Neural progenitor cell (in vitro differentiated cells): ENCODE measurements at regions not wholly inside any gene's neighbourhood (a gene's known extent, or its start where the extent isn't known, plus 50 kb on each side); places are given as distances from the start of the nearest gene placed in this dataset.

Experiments used
- DNase-seq: peaks from one replicate; pipeline ENCODE4 v3.0.0-alpha.2; 2016; ENCODE audit warnings: low spot score
- H2AFZ ChIP-seq: fragments of 200-600 bp; sonication (generic); replicated peaks from 2 replicates; pipeline ENCODE4 v1.6.1; 2016; ENCODE audit warnings: antibody characterized with exemption
- H3F3A ChIP-seq: fragments of 200-600 bp; sonication (generic); 2 replicates; pipeline ENCODE4 v1.6.1; 2016; ENCODE audit warnings: antibody characterized with exemption, low read depth
- H3K27ac ChIP-seq: fragments of 200-600 bp; sonication (generic); 2 replicates; pipeline ENCODE4 v1.5.1; 2016; ENCODE audit warnings: mild to moderate bottlenecking
- H3K27me3 ChIP-seq: fragments of 200-600 bp; sonication (generic); 2 replicates; pipeline ENCODE4 v1.6.1; 2016; ENCODE audit warnings: mild to moderate bottlenecking, moderate library complexity
- H3K36me3 ChIP-seq: fragments of 200-600 bp; sonication (generic); 2 replicates; pipeline ENCODE4 v1.5.1; 2016
- H3K4me1 ChIP-seq: fragments of 200-600 bp; sonication (generic); 2 replicates; pipeline ENCODE4 v1.6.1; 2016; ENCODE audit warnings: mixed run types
- H3K4me2 ChIP-seq: fragments of 200-600 bp; sonication (generic); 2 replicates; pipeline ENCODE4 v1.6.1; 2016
- H3K4me3 ChIP-seq: fragments of 200-600 bp; sonication (generic); 2 replicates; pipeline ENCODE4 v1.5.1; 2016
- H3K79me2 ChIP-seq: fragments of 200-600 bp; sonication (generic); 2 replicates; pipeline ENCODE4 v1.6.1; 2016; ENCODE audit warnings: low read depth
- H3K9ac ChIP-seq: fragments of 200-600 bp; sonication (generic); 2 replicates; pipeline ENCODE4 v1.6.1; 2016
- H3K9me3 ChIP-seq: fragments of 200-600 bp; sonication (generic); 2 replicates; pipeline ENCODE4 v1.5.1; 2016; ENCODE audit warnings: low read depth
- H4K20me1 ChIP-seq: fragments of 200-600 bp; sonication (generic); 2 replicates; pipeline ENCODE4 v1.6.1; 2016; ENCODE audit warnings: low read depth
- H3K27ac Mint-ChIP-seq: 3 replicates; pipeline ENCODE4 v1.8.0; 2021; ENCODE audit warnings: mixed read lengths
- H3K27me3 Mint-ChIP-seq: 2 replicates; pipeline ENCODE4 v1.8.0; 2022; ENCODE audit warnings: low read depth, mild to moderate bottlenecking, inconsistent platforms, moderate library complexity, mixed read lengths; ENCODE audit not compliant: insufficient read depth
- H3K36me3 Mint-ChIP-seq: 3 replicates; pipeline ENCODE4 v1.8.0; 2021; ENCODE audit warnings: mixed read lengths
- H3K4me1 Mint-ChIP-seq: 3 replicates; pipeline ENCODE4 v1.8.0; 2021; ENCODE audit warnings: mixed read lengths
- H3K4me3 Mint-ChIP-seq: 3 replicates; pipeline ENCODE4 v1.8.0; 2021; ENCODE audit warnings: mild to moderate bottlenecking, moderate library complexity, mixed read lengths
- H3K9me3 Mint-ChIP-seq: 3 replicates; pipeline ENCODE4 v1.8.0; 2020; ENCODE audit warnings: mixed read lengths
- EZH2 ChIP-seq: fragments of 200-600 bp; sonication (generic); IDR thresholded peaks from 2 replicates; pipeline ENCODE4 v1.6.1; 2017; ENCODE audit warnings: antibody characterized with exemption, mild to moderate bottlenecking, moderate library complexity
- EZH2phosphoT487 ChIP-seq: fragments of 200-600 bp; sonication (generic); IDR thresholded peaks from 2 replicates; pipeline ENCODE4 v1.6.1; 2017; ENCODE audit warnings: antibody characterized with exemption
- TF ChIP-seq, protein P1 (sequence below): fragments of 200-600 bp; sonication (generic); IDR thresholded peaks from 2 replicates; pipeline ENCODE4 v1.5.1; 2017; ENCODE audit warnings: antibody characterized with exemption, mild to moderate bottlenecking

DNA sequence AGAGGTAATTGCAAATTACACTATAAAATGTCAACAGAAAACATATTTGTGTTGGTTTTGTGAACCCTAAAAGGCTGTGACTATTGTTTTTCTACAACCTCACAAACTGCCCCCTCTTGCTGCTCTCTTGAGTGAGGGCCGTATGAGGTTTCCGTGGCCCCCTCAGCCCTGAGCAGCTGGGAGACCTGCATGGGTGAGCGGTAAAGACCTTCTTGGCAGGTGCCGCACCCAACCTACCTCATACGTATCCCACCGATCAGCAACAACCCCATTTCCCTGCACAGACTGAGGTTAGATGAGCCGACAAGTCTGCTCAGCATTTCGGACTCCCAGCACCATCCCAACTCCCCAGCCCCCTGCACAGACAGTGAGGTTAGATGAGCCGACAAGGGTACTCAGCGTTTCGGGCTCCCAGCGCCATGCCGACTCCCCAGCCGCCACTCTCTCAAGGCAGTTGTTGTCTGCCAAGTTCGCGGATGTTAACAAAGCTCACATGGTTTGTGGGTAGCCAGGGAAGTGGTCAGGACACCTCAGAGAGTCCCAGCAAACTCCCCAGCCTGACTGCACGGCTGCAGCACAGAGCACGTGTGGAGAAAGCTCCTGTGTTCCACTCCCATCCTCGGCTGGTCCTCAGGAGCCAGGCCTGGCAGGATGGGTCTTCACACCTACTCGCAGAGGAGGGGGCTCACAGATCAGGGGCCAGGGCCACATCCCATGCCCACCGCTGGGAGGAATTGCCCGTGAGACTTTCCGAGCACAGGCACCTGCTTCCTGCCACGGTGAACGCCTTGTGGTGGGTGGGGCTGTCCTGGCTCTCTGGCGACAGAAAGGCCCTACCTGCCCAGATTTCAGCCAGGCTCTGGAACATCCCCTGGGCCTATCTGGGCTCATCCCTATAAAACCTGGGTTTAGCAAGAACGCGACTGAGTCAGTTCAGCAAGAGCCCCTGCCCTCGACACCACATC lies 502.9 kb downstream of the BRD1 start:
- no peak overlapping the region for H3K27ac Mint-ChIP-seq
- Histone ChIP-seq H3K27ac (no peak overlapping the region), H3K36me3 (no peaks in the 10 kb centered on the region), H4K20me1 (no peaks in the 10 kb centered on the region), H3K4me1 (no peaks in the 10 kb centered on the region), H3K4me2 (no peak overlapping the region), H3K4me3 (no peak overlapping the region), H2AFZ (no peak overlapping the region), H3K9me3 (no peaks in the 10 kb centered on the region), H3F3A (no peaks in the 10 kb centered on the region), H3K27me3 (no peaks in the 10 kb centered on the region), H3K79me2 (no peaks in the 10 kb centered on the region), H3K9ac (no peak overlapping the region)
- TF ChIP-seq, protein P1, sequence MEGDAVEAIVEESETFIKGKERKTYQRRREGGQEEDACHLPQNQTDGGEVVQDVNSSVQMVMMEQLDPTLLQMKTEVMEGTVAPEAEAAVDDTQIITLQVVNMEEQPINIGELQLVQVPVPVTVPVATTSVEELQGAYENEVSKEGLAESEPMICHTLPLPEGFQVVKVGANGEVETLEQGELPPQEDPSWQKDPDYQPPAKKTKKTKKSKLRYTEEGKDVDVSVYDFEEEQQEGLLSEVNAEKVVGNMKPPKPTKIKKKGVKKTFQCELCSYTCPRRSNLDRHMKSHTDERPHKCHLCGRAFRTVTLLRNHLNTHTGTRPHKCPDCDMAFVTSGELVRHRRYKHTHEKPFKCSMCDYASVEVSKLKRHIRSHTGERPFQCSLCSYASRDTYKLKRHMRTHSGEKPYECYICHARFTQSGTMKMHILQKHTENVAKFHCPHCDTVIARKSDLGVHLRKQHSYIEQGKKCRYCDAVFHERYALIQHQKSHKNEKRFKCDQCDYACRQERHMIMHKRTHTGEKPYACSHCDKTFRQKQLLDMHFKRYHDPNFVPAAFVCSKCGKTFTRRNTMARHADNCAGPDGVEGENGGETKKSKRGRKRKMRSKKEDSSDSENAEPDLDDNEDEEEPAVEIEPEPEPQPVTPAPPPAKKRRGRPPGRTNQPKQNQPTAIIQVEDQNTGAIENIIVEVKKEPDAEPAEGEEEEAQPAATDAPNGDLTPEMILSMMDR: no peak
- TF ChIP-seq EZH2 (no peak), EZH2phosphoT487 (no peak)
- peaks cover 19% of the 10 kb centered on the region for H3K9me3 Mint-ChIP-seq
- no peaks in the 10 kb centered on the region for H3K4me1 Mint-ChIP-seq
- H3K36me3 Mint-ChIP-seq: no peaks in the 10 kb centered on the region
- H3K4me3 Mint-ChIP-seq: no peak overlapping the region
- DNase-seq: no peak
- H3K27me3 Mint-ChIP-seq: peaks cover 6% of the 10 kb centered on the region

GRCh38 chr22:49323751-49324415 lies 503.8 kb downstream of the BRD1 start:
- Histone ChIP-seq H3K4me3 (no peak overlapping the region), H3K4me2 (no peak overlapping the region), H3K36me3 (no peaks in the 10 kb centered on the region), H2AFZ (no peak overlapping the region), H4K20me1 (no peaks in the 10 kb centered on the region), H3K4me1 (no peaks in the 10 kb centered on the region), H3K79me2 (no peaks in the 10 kb centered on the region), H3K27ac (no peak overlapping the region), H3K27me3 (no peaks in the 10 kb centered on the region), H3K9me3 (no peaks in the 10 kb centered on the region), H3F3A (no peaks in the 10 kb centered on the region), H3K9ac (no peak overlapping the region)
- TF ChIP-seq EZH2: no peak
- TF ChIP-seq EZH2phosphoT487: no peak
- TF ChIP-seq, protein P1: no peak
- Mint-ChIP-seq H3K4me1 (no peaks in the 10 kb centered on the region), H3K4me3 (no peak overlapping the region), H3K36me3 (no peaks in the 10 kb centered on the region), H3K27me3 (peaks cover 6% of the 10 kb centered on the region), H3K9me3 (peaks cover 19% of the 10 kb centered on the region), H3K27ac (no peak overlapping the region)
- no peak for DNase-seq

- Mint-ChIP-seq H3K27ac (peak overlapping the region; percentile 32), H3K4me1 (no peaks in the 10 kb centered on the region), H3K9me3 (peaks cover 13% of the 10 kb centered on the region), H3K4me3 (peak overlapping the region; percentile 5), H3K36me3 (no peaks in the 10 kb centered on the region), H3K27me3 (peaks cover 3% of the 10 kb centered on the region)
- H3F3A ChIP-seq: no peaks in the 10 kb centered on the region
- H3K9me3 ChIP-seq: no peaks in the 10 kb centered on the region
- no peak overlapping the region for H3K4me3 ChIP-seq
- no peak overlapping the region for H3K9ac ChIP-seq
- no peak overlapping the region for H2AFZ ChIP-seq
- no peaks in the 10 kb centered on the region for H4K20me1 ChIP-seq
- H3K79me2 ChIP-seq: no peaks in the 10 kb centered on the region
- peaks cover 7% of the 10 kb centered on the region for H3K27me3 ChIP-seq
- DNase-seq: no peak
- TF ChIP-seq, protein P1: no peak
- no peak for TF ChIP-seq EZH2
- no peak for TF ChIP-seq EZH2phosphoT487
- no peaks in the 10 kb centered on the region for H3K4me1 ChIP-seq
- no peaks in the 10 kb centered on the region for H3K36me3 ChIP-seq
- H3K27ac ChIP-seq: no peak overlapping the region
- H3K4me2 ChIP-seq: no peak overlapping the region
Observed at GRCh38 chr22:49322861-49323622, 504.6 kb downstream of the BRD1 start.
